Thoracic aorta (tissue), 2 donors: ENCODE measurements at regions not wholly inside any gene's neighbourhood (a gene's known extent, or its start where the extent isn't known, plus 50 kb on each side); places are given as distances from the start of the nearest gene placed in this dataset.

Source experiments
- ATAC-seq: fragments of 150-250 bp; one replicate; pipeline ENCODE4 v1.8.0; 2017; ENCODE audit warnings: low read depth; ENCODE audit not compliant: insufficient number of reproducible peaks, low FRiP score
- DNase-seq: peaks from one replicate; pipeline ENCODE4 v3.0.0-alpha.2; 2020; ENCODE audit warnings: low spot score
- H3K27ac ChIP-seq, 2 donors: fragments of 200-600 bp; sonication (generic); 1 replicate in 1 of 2; 2 replicates in 1 of 2; pipeline ENCODE4 v1.5.1; 2016; ENCODE audit warnings: mild to moderate bottlenecking in 2 of 2, moderate library complexity in 2 of 2
- H3K27me3 ChIP-seq: fragments of 200-600 bp; sonication (generic); replicated peaks from 2 replicates; pipeline ENCODE4 v1.6.0; 2016; ENCODE audit warnings: mild to moderate bottlenecking; ENCODE audit not compliant: insufficient read depth
- H3K36me3 ChIP-seq: fragments of 200-600 bp; sonication (generic); one replicate; pipeline ENCODE4 v1.5.1; 2016
- H3K4me1 ChIP-seq, 2 donors: fragments of 200-600 bp; sonication (generic); 1 replicate in 1 of 2; 2 replicates in 1 of 2; pipeline versions ENCODE4 v1.5.1 to v1.6.0; 2016; ENCODE audit warnings: low read depth in 2 of 2, mild to moderate bottlenecking in 1 of 2; ENCODE audit not compliant: control insufficient read depth in 1 of 2
- H3K4me3 ChIP-seq: fragments of 200-600 bp; sonication (generic); 2 replicates; pipeline ENCODE4 v1.5.1; 2016; ENCODE audit warnings: mild to moderate bottlenecking
- H3K9me3 ChIP-seq: fragments of 200-600 bp; sonication (generic); 2 replicates; pipeline ENCODE4 v1.5.1; 2016
- CTCF ChIP-seq: fragments of 200-600 bp; sonication (generic); IDR thresholded peaks from one replicate; pipeline ENCODE4 v1.5.1; 2019; ENCODE audit warnings: antibody characterized with exemption

- ATAC-seq: no peak
- no peaks in the 10 kb centered on the region for H3K4me1 ChIP-seq
- no peaks in the 10 kb centered on the region for H3K9me3 ChIP-seq
- H3K27ac ChIP-seq: no peak overlapping the region
- H3K36me3 ChIP-seq: no peaks in the 10 kb centered on the region
- H3K4me3 ChIP-seq: no peak overlapping the region
- TF ChIP-seq CTCF: no peak
- no peaks in the 10 kb centered on the region for H3K27me3 ChIP-seq
- no peak for DNase-seq
Measured at GRCh38 chr18:30632071-30632698, 410.4 kb downstream of the DSC3 start.

GRCh38 chr18:30625961-30626360 is 416.6 kb downstream of the DSC3 start:
- no peak for DNase-seq
- no peak for TF ChIP-seq CTCF
- ATAC-seq: no peak
- Histone ChIP-seq H3K4me1 (no peaks in the 10 kb centered on the region), H3K4me3 (no peak overlapping the region), H3K27ac (no peak overlapping the region), H3K27me3 (no peaks in the 10 kb centered on the region), H3K9me3 (no peaks in the 10 kb centered on the region), H3K36me3 (no peaks in the 10 kb centered on the region)

GRCh38 chr18:30623401-30624065 is 419.0 kb downstream of the DSC3 start:
- ATAC-seq (no peak), DNase-seq (no peak)
- Histone ChIP-seq H3K4me1 (no peaks in the 10 kb centered on the region), H3K36me3 (no peaks in the 10 kb centered on the region), H3K27ac (no peak overlapping the region), H3K4me3 (no peak overlapping the region), H3K9me3 (no peaks in the 10 kb centered on the region), H3K27me3 (no peaks in the 10 kb centered on the region)
- no peak for TF ChIP-seq CTCF

- H3K27ac ChIP-seq: no peak overlapping the region
- H3K4me3 ChIP-seq: no peak overlapping the region
- no peaks in the 10 kb centered on the region for H3K4me1 ChIP-seq
- TF ChIP-seq CTCF: no peak
- H3K9me3 ChIP-seq: no peaks in the 10 kb centered on the region
- ATAC-seq (no peak), DNase-seq (no peak)
- H3K27me3 ChIP-seq: no peaks in the 10 kb centered on the region
- H3K36me3 ChIP-seq: no peaks in the 10 kb centered on the region
Measured at GRCh38 chr18:30622635-30623034, 419.9 kb downstream of the DSC3 start.

GRCh38 chr18:30622104-30622503 is 420.4 kb downstream of the DSC3 start:
- DNase-seq (no peak), ATAC-seq (no peak)
- Histone ChIP-seq H3K4me3 (no peak overlapping the region), H3K27ac (no peak overlapping the region), H3K9me3 (no peaks in the 10 kb centered on the region), H3K36me3 (no peaks in the 10 kb centered on the region), H3K4me1 (no peaks in the 10 kb centered on the region), H3K27me3 (no peaks in the 10 kb centered on the region)
- no peak for TF ChIP-seq CTCF
